NCI-H82 treated with DMSO at 0.1 percent for 48 hours (cell line): ENCODE measurements at regions not wholly inside any gene's neighbourhood (a gene's known extent, or its start where the extent isn't known, plus 50 kb on each side); places are given as distances from the start of the nearest gene placed in this dataset.
"Not testable (repeated sequence)": the region's sequence is repeated elsewhere in the genome, so short reads cannot be mapped to it uniquely, and the experiment has no call there.

Experiments used
- DNase-seq: peaks from one replicate; lab custom pipeline; 2025; ENCODE audit not compliant: unreplicated experiment; lab: John Stamatoyannopoulos, UW

DNA sequence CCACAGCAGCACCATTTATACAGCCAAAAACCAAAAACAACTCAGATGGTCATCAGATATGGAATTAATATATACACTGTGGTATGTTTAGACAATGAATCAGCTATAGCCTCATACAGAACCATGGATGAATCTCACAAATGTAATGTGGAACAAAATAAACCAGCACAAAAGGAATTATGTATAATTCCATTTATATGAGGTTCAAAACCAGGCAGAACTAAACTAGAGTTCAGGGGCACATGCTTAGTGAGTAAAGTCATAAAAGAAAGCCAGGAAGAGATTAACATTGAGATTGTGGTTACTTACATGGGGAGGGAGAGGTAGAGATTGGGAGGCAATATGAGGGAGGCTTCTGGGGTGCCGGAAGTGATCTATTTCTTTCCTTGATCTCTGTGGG is 231.1 kb downstream of the COPRS start:
- no peak for DNase-seq

DNA sequence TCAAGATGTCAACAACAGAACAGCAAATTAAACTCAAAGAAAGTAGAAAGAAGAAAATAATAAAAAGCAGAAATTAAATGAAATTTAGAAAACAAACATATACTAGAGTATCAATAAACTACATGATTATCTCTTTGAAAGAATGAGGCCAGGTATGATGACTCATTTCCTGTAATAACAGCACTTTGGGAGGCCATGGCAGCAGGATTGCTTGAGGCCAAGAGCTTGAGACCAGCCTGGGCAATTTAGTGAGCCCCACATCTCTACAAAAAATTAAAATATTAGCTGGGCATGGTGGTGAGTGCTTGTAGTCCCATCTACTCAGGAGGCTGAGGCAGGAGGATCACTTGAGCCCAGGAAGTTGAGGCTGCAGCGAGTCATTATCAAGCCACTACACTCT is 232.5 kb downstream of the RAB11FIP4 start:
- no peak for DNase-seq

DNA sequence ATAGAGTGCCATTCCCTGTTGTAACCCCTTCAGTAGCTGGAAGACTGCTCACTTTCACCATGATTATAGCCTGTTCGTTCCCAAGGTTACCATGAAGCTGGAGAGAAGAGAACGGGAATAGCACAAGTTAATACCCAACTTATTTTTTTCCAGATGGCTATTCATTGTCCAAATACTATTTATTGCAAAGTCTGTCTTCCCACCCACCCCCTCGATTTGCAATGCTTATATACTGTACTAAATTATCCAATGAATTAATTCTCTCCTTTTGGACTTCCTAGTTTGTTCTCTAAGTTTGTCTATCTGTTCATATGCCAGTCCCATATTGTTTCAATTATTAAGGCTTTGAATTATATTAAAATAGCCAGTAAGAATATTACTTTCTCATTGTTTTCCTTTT is 231.0 kb downstream of the RAB11FIP4 start:
- no peak for DNase-seq

DNA sequence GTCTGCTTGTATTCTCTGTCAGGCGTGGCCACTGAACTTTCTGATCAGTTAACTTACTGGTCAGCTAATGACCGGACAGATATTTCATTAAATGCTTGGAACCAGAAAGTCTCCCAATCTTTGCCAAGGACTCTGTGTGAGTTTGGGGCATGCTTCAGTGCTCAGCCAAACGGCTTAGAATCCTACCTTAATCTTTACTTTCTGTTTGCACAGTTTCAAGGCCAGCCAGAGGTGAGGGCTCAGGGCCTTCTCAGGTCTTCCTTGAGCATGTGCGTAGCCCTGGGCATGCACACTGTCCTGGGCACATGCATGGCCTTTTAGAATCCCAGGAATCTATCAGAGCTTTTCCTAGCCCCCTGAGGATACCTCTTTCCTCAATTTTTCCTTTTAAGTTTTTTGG is 230.1 kb downstream of the RAB11FIP4 start:
- no peak for DNase-seq

DNA sequence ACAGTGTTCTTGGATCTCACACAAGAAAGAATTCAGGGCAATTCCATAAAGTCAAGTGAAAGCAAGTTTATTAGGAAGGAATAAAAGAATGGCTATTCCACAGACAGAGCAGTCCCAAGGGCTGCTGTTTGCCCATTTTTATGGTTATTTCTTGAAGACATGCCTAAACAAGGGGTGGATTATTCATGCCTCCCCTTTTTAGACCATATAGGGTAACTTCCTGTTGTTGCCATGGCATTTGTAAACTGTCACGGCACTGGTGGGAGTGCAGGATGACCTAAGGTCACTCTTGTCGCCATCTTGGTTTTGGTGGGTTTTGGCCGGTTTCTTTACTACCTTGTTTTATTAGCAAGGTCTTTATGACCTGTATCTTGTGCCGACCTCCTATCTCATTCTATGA is 219.6 kb downstream of the RAB11FIP4 start:
- DNase-seq: not testable (repeated sequence)

DNA sequence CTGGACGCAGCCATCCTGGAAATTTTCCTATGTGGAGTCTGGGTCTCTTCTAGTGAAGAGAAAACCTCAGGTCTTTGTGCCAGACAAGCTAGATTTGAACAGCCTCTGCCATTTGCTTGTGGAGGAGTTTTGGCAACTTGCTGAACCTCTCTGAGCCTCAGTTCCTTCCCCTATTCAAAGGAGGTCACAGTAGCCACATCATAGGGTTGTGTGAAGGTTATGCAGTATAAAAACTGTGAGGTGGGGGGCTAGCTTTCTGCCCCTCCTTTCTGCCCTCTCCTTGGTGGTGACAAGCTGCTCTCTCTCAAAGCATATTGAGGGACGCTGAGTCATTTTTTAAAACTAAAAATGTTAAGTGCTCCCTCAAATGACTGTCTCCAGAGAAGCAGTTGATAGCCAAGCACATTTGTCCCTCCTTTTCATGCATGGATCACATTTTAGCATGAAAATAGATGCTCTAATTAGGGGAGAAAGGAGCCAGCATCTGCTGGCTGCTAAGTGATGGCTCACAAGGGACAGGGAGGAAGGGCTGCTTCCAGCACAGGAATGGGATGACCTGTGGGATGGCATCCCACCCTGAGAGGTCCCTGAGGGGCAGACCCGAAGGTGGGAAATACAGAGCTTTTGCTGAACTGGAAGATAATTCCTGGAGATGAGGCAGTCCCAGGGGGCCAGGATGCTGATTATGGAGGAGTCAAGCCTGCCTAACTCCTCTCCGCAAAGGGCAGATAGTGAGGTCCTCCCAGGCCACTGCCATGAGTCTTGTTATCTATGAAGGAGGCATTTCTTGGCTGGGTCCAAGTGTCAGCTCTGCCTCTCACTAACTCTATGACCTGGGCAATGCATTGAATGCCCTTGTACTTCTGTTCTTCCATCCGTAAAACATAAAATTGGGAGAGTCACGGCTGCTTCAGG is 218.8 kb downstream of the RAB11FIP4 start:
- DNase-seq: no peak

GRCh38 chr17:31609331-31609730 is 217.9 kb downstream of the RAB11FIP4 start:
- no peak for DNase-seq

- no peak for DNase-seq
Observed at GRCh38 chr17:31608659-31609254, 217.3 kb downstream of the RAB11FIP4 start.

DNA sequence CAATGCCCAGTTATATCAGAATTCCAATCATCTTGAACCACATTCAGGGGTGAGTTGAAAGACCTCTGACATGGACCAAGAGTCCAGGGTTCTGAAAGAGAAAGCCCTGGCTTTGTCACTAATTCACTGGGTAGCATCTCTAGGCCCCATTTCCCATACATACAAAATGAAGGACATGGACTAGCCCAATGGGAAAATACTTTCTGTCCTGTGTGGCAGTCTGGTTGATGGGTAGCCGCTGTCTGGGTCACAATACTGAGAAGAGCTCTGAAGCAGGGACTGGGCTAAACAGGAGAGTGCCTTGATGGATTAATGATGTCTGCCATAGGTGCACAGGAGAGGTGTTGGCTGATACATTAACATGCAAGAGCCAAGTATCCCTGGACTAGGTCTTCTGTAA is 214.3 kb downstream of the RAB11FIP4 start:
- no peak for DNase-seq

DNA sequence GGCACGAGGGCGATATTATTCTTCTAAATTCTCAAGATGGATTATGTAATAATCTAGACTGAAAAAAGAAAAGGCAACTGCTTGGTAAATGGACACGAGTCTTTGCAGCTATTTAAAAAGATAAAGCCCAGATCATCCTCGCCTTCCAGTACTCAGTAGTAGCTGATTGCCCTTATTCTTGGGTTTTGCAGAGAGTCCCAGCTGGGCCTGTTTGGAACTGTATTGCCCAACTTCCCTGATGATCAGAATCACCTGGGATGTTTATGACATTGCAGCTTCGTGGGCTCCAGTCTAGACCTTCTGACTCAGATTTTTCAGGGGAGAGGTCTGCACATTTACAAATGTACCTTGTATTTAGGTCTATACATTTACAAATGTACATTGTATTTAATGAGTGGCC is 213.5 kb downstream of the RAB11FIP4 start:
- DNase-seq: no peak

GRCh38 chr17:31600144-31600543 is 208.7 kb downstream of the RAB11FIP4 start:
- DNase-seq: not testable (repeated sequence)

- no peak for DNase-seq
Observed at GRCh38 chr17:31598921-31599571, 207.6 kb downstream of the RAB11FIP4 start.

DNA sequence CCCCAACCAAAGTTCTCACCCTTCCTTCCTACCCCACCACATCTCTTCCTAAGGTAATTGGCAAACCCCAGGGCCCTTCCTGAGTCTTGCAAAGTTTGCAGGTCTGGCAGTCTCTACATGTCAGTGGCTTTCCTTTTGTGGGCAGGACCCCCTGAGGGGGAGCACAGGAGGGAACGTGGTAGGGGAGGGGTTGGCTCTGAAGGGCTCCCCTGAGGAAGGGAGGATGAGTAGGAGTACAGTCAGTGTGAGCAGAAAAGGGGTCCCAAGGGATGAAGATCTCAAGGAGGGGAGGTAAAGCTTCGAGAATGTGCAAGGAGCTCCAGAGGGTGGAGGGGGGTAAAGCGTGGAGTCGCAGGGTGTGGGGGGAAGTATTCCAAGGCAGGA is 206.9 kb downstream of the RAB11FIP4 start:
- DNase-seq: no peak

DNA sequence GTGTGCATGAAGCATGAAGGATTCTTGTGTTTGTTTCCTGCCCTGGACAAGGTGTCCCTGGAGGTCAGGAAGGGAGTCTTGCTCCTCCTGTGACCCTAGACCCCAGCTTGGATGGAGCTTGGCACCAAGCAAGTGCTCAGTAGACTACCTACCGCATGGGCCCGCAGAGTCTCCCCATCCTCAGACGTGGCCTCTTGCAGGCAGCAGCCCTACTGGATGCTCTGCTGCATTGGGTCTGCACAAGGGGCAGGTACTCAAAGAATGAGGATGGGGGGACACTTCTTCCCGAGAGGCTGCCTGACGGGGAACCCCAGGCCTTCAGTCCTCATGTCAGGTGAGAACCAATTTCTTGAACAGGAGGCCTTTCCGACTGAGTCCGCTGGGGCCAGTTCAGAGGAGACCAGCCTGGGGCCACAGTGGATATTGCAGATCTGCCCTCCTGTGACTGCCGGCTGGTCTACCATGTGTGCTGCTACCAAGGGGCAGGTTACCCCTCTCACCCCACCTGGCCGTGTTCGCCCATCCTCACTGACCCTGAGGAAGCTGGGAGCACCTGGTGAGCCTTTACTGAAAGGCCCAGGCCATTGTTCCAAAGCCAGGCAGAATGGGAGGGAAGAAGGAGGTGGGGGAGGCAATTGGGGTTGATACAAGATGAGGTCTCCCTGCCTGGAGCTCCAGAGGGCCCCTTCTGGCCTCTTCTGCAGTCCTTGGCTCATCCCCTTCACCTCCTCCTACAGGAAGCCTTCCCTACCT is 206.3 kb downstream of the RAB11FIP4 start:
- no peak for DNase-seq

DNA sequence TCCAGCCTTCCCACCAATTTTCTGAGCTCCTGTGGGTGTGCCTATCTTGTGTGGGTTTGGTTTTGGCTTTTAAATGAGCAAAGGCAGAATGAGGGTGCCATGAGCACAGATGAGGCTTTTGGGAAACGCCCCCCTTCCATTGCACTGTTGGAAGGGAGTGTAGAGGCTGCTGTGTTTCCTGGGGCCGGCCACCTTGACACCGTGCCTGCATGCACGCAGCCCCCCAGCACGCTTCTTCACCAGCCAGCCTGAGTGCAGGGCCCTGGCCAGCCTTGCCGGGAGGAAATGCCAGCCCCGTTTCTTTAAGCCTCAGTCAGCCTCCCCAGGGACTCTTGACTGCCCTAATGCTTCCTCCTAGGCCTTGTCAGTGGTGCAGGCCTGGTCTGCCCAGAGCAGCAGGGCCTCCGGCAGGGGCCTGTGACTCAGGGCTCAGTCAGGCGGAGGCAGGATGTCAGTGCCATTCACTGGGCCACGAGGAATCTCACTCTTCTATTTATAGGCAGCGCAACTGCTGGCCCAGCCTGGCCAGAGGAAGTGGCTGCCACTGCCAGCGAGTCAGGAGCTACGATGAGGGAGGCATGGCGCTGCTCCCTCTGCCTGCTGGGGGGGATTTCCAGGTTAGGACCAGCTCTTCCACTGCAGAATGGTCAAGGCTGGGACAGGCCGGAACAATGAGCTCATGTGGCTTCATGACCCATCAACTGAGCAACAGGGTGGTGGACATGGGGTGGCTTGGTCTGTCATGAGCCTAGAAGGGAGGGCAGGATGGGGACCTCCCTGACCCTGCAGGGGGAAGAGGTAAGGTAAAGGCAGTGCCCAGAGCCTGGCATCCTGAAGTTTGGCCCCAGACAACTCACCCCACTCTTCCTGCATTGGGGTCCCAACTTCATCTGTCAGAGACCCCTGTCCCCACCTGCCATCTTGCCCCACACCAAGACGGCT is 205.2 kb downstream of the RAB11FIP4 start:
- DNase-seq: no peak

DNA sequence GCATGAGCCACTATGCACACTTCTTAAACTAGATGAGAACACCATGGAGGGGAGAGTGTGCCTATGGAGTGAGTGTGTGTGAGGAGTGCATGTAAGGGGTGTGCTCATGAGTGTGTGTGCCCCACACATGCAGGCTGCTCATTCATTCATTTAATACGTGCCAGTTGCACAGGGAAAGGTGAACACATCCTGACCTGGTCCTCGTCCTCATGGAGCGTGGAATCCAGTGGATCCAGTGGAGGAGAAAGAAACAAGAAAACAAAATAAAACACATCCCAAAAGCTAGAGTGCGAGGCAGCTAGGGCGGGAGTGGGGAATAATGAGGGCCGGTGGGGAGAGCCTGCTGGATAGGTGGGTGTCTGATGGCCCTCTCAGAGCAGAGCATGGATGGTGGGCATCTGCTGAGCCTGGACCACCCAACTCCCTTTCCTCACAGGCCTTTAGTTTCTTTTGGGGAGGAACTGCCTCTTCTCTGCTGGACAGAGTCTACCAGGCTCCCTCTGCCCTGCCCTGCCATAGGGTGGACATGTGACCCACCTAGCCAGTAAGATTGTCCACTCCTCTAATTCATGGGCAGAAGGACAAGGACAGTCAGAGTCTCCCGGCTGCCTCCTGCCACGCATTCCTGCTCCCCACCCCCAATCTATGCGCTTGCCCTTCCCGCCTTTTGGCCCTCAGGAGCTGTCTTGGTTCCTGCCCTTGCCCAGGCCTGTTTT is 204.3 kb downstream of the RAB11FIP4 start:
- no peak for DNase-seq

DNA sequence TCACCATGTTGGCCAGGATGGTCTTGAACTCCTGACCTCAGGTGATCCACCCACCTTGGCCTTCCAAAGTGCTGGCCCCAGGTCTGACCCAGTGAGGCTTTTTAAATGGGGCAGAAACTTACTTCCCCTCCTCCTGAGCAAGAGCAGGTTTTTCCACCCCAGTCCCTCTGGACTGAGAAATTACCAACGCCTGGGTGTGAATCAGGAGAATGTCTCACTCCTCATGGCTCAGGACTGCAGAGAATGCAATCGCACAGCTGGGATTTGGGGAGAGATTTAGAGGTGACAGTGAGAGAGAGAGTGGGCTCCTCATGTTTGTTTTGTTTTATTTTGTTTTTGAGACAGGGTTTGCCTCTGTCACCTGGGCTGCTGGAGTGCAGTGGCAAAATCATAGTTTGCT is 203.6 kb downstream of the RAB11FIP4 start:
- DNase-seq: no peak

GRCh38 chr17:31594416-31594815 is 202.9 kb downstream of the RAB11FIP4 start:
- DNase-seq: no peak

GRCh38 chr17:31593806-31594205 is 202.3 kb downstream of the RAB11FIP4 start:
- DNase-seq: no peak

- no peak for DNase-seq
Observed at GRCh38 chr17:31591924-31592323, 200.4 kb downstream of the RAB11FIP4 start.
